ENCODE measurements at regions not wholly inside any gene's neighbourhood (a gene's known extent, or its start where the extent isn't known, plus 50 kb on each side); places are given as distances from the start of the nearest gene placed in this dataset.

GRCh38 chr2:238771639-238772038, 76.2 kb upstream of the TWIST2 start:
- Histone ChIP-seq H3K4me1 (no peaks in the 10 kb centered on the region), H3K9me3 (no peaks in the 10 kb centered on the region), H3K36me3 (no peaks in the 10 kb centered on the region), H3K27ac (no peak overlapping the region), H3K27me3 (no peaks in the 10 kb centered on the region), H3K4me3 (no peak overlapping the region)
- no peak for DNase-seq
- no peak for TF ChIP-seq POLR2A (IDR thresholded peaks at IDR 0.05)
- TF ChIP-seq CTCF (IDR thresholded peaks at IDR 0.05) = no peak
- intact Hi-C loops (cut with DNase I; ENCODE audit: low total_unique reads) = no loop called here

GRCh38 chr2:238772635-238773297, 75.1 kb upstream of the TWIST2 start:
- H3K36me3 ChIP-seq = no peaks in the 10 kb centered on the region
- intact Hi-C loops (cut with DNase I; ENCODE audit: low total_unique reads) = no loop called here
- no peaks in the 10 kb centered on the region for H3K9me3 ChIP-seq
- no peaks in the 10 kb centered on the region for H3K4me1 ChIP-seq
- H3K4me3 ChIP-seq = no peak overlapping the region
- no peaks in the 10 kb centered on the region for H3K27me3 ChIP-seq
- H3K27ac ChIP-seq = no peak overlapping the region
- DNase-seq = no peak
- TF ChIP-seq POLR2A (IDR thresholded peaks at IDR 0.05) = no peak

GRCh38 chr2:238773472-238773871, 74.4 kb upstream of the TWIST2 start:
- no peak for DNase-seq
- intact Hi-C loops (cut with DNase I; ENCODE audit: low total_unique reads) = no loop called here
- no peak overlapping the region for H3K27ac ChIP-seq

GRCh38 chr2:238774071-238774470, 73.8 kb upstream of the TWIST2 start:
- intact Hi-C loops (cut with DNase I; ENCODE audit: low total_unique reads) = no loop called here
- no peaks in the 10 kb centered on the region for H3K9me3 ChIP-seq
- TF ChIP-seq CTCF (IDR thresholded peaks at IDR 0.05) (no peak), POLR2A (IDR thresholded peaks at IDR 0.05) (no peak)
- no peak for DNase-seq
- no peaks in the 10 kb centered on the region for H3K36me3 ChIP-seq
- H3K27me3 ChIP-seq = no peaks in the 10 kb centered on the region
- H3K4me3 ChIP-seq = no peak overlapping the region
- no peak overlapping the region for H3K27ac ChIP-seq
- H3K4me1 ChIP-seq = no peaks in the 10 kb centered on the region

More at GRCh38 chr2:238773472-238773871, 74.4 kb upstream of the TWIST2 start:
- no peaks in the 10 kb centered on the region for H3K4me1 ChIP-seq
- no peaks in the 10 kb centered on the region for H3K36me3 ChIP-seq
- H3K4me3 ChIP-seq = no peak overlapping the region
- TF ChIP-seq POLR2A (IDR thresholded peaks at IDR 0.05) (no peak), CTCF (IDR thresholded peaks at IDR 0.05) (no peak)
- no peaks in the 10 kb centered on the region for H3K9me3 ChIP-seq
- H3K27me3 ChIP-seq = no peaks in the 10 kb centered on the region

- DNase-seq = no peak
- Histone ChIP-seq H3K27me3 (no peaks in the 10 kb centered on the region), H3K9me3 (no peaks in the 10 kb centered on the region), H3K4me1 (no peaks in the 10 kb centered on the region), H3K4me3 (no peak overlapping the region), H3K36me3 (no peaks in the 10 kb centered on the region), H3K27ac (no peak overlapping the region)
- no peak for TF ChIP-seq POLR2A (IDR thresholded peaks at IDR 0.05)
- no peak for TF ChIP-seq CTCF (IDR thresholded peaks at IDR 0.05)
- intact Hi-C loops (cut with DNase I; ENCODE audit: low total_unique reads) = no loop called here
Measured at GRCh38 chr2:238774980-238775509, 72.8 kb upstream of the TWIST2 start.

Data from uterus (tissue), 3 donors.